SKM-1 (cell line): ENCODE measurements at regions not wholly inside any gene's neighbourhood (a gene's known extent, or its start where the extent isn't known, plus 50 kb on each side); places are given as distances from the start of the nearest gene placed in this dataset.

Source experiments
- DNase-seq: peaks from one replicate; lab custom pipeline; 2025; ENCODE audit not compliant: unreplicated experiment; lab: John Stamatoyannopoulos, UW

- DNase-seq: no peak
Observed at GRCh38 chr12:93200291-93200917, 177.3 kb upstream of the NUDT4 start.

- DNase-seq: no peak
Observed at GRCh38 chr12:93201990-93202389, 175.7 kb upstream of the NUDT4 start.

- no peak for DNase-seq
Observed at GRCh38 chr12:93202688-93203087, 175.0 kb upstream of the NUDT4 start.

- DNase-seq: no peak
Observed at GRCh38 chr12:93203361-93203760, 174.4 kb upstream of the NUDT4 start.

- DNase-seq: no peak
Observed at GRCh38 chr12:93204896-93205295, 172.8 kb upstream of the NUDT4 start.

GRCh38 chr12:93205361-93205760 is 172.4 kb upstream of the NUDT4 start:
- DNase-seq: no peak

- no peak for DNase-seq
Observed at GRCh38 chr12:93208011-93208410, 169.7 kb upstream of the NUDT4 start.

- DNase-seq: no peak
Observed at GRCh38 chr12:93214523-93215289, 163.0 kb upstream of the NUDT4 start.

- DNase-seq: no peak
Observed at GRCh38 chr12:93215290-93215678, 162.4 kb upstream of the NUDT4 start.

- no peak for DNase-seq
Observed at GRCh38 chr12:93219947-93220346, 157.8 kb upstream of the NUDT4 start.

- DNase-seq: no peak
Observed at GRCh38 chr12:93221841-93222240, 155.9 kb upstream of the NUDT4 start.

GRCh38 chr12:93223440-93224426 is 154.0 kb upstream of the NUDT4 start:
- DNase-seq: no peak

GRCh38 chr12:93225094-93225493 is 152.6 kb upstream of the NUDT4 start:
- no peak for DNase-seq

- DNase-seq: no peak
Observed at GRCh38 chr12:93226361-93226760, 151.4 kb upstream of the NUDT4 start.

- DNase-seq: no peak
Observed at GRCh38 chr12:93229494-93230325, 148.0 kb upstream of the NUDT4 start.

- DNase-seq: no peak
Observed at GRCh38 chr12:93230326-93230720, 147.4 kb upstream of the NUDT4 start.

GRCh38 chr12:93231938-93232337 is 145.8 kb upstream of the NUDT4 start:
- DNase-seq: no peak

GRCh38 chr12:93234641-93235040 is 143.1 kb upstream of the NUDT4 start:
- DNase-seq: no peak

GRCh38 chr12:93235881-93236280 is 141.8 kb upstream of the NUDT4 start:
- DNase-seq: no peak

GRCh38 chr12:93237235-93237915 is 140.3 kb upstream of the NUDT4 start:
- no peak for DNase-seq
